Smooth muscle cell (in vitro differentiated cells): ENCODE measurements at regions not wholly inside any gene's neighbourhood (a gene's known extent, or its start where the extent isn't known, plus 50 kb on each side); places are given as distances from the start of the nearest gene placed in this dataset.

Experiments used
- DNase-seq: peaks from one replicate; lab custom pipeline; 2025; ENCODE audit not compliant: unreplicated experiment; lab: John Stamatoyannopoulos, UW
- H2AFZ ChIP-seq: fragments of 200-600 bp; sonication (generic); 2 replicates; pipeline ENCODE4 v1.6.0; 2016; ENCODE audit warnings: antibody characterized with exemption, low read depth, mild to moderate bottlenecking
- H3F3A ChIP-seq: fragments of 200-600 bp; sonication (generic); 2 replicates; pipeline ENCODE4 v1.6.0; 2017; ENCODE audit warnings: antibody characterized with exemption, low read depth
- H3K27ac ChIP-seq: fragments of 200-600 bp; sonication (generic); 2 replicates; pipeline ENCODE4 v1.5.1; 2016; ENCODE audit warnings: low read depth, mild to moderate bottlenecking
- H3K27me3 ChIP-seq: fragments of 200-600 bp; sonication (generic); 2 replicates; pipeline ENCODE4 v1.6.1; 2016; ENCODE audit warnings: low read depth, mild to moderate bottlenecking
- H3K36me3 ChIP-seq: fragments of 200-600 bp; sonication (generic); 2 replicates; pipeline ENCODE4 v1.5.1; 2016; ENCODE audit warnings: low read depth
- H3K4me1 ChIP-seq: fragments of 200-600 bp; sonication (generic); 2 replicates; pipeline ENCODE4 v1.5.1; 2016; ENCODE audit warnings: low read depth
- H3K4me2 ChIP-seq: fragments of 200-600 bp; sonication (generic); 2 replicates; pipeline ENCODE4 v1.6.0; 2016; ENCODE audit warnings: mild to moderate bottlenecking
- H3K4me3 ChIP-seq: fragments of 200-600 bp; sonication (generic); 2 replicates; pipeline ENCODE4 v1.5.1; 2016; ENCODE audit warnings: mild to moderate bottlenecking
- H3K79me2 ChIP-seq: fragments of 200-600 bp; sonication (generic); 2 replicates; pipeline ENCODE4 v1.6.0; 2016; ENCODE audit warnings: low read depth, mild to moderate bottlenecking
- H3K9ac ChIP-seq: fragments of 200-600 bp; sonication (generic); 2 replicates; pipeline ENCODE4 v1.6.0; 2016; ENCODE audit warnings: low read depth
- H3K9me3 ChIP-seq: fragments of 200-600 bp; sonication (generic); replicated peaks from 2 replicates; pipeline ENCODE4 v1.5.1; 2016; ENCODE audit warnings: low read depth
- H4K20me1 ChIP-seq: fragments of 200-600 bp; sonication (generic); 2 replicates; pipeline ENCODE4 v1.6.0; 2016; ENCODE audit warnings: low read depth
- CTCF ChIP-seq: fragments of 200-600 bp; sonication (generic); IDR thresholded peaks from 2 replicates; pipeline ENCODE4 v1.5.1; 2017; ENCODE audit warnings: borderline replicate concordance, mild to moderate bottlenecking, antibody characterized with exemption; ENCODE audit not compliant: insufficient read depth, poor library complexity, severe bottlenecking
- WGBS: methylation state at CpG from one replicate; pipeline ENCODE4 v1.1.7; 2016; ENCODE audit warnings: low lambda C conversion rate; 5-methylcytosine and 5-hydroxymethylcytosine counted together

GRCh38 chr12:59890896-59891579 is 295.2 kb downstream of the SLC16A7 start:
- no peak overlapping the region for H3K27ac ChIP-seq
- no peak for TF ChIP-seq CTCF
- H3K4me3 ChIP-seq: no peak overlapping the region
- no peak overlapping the region for H3K9ac ChIP-seq
- H3K4me1 ChIP-seq: no peaks in the 10 kb centered on the region
- no peaks in the 10 kb centered on the region for H3K36me3 ChIP-seq
- no peak overlapping the region for H2AFZ ChIP-seq
- H3F3A ChIP-seq: no peaks in the 10 kb centered on the region
- no peak for DNase-seq
- H3K9me3 ChIP-seq: no peaks in the 10 kb centered on the region
- no peaks in the 10 kb centered on the region for H3K27me3 ChIP-seq
- no peaks in the 10 kb centered on the region for H4K20me1 ChIP-seq
- H3K4me2 ChIP-seq: no peak overlapping the region
- H3K79me2 ChIP-seq: no peaks in the 10 kb centered on the region
- WGBS: 84% methylated on average over 3 of the region's 3 CpGs

GRCh38 chr12:59895166-59895775 is 299.4 kb downstream of the SLC16A7 start:
- Histone ChIP-seq H3F3A (no peaks in the 10 kb centered on the region), H2AFZ (no peak overlapping the region), H3K27ac (no peak overlapping the region), H3K79me2 (no peaks in the 10 kb centered on the region), H3K4me3 (no peak overlapping the region), H3K9me3 (no peaks in the 10 kb centered on the region), H3K4me2 (no peak overlapping the region), H3K9ac (no peak overlapping the region), H3K4me1 (no peaks in the 10 kb centered on the region), H4K20me1 (no peaks in the 10 kb centered on the region), H3K27me3 (no peaks in the 10 kb centered on the region), H3K36me3 (no peaks in the 10 kb centered on the region)
- DNase-seq: no peak
- no peak for TF ChIP-seq CTCF
- 77% methylated on average over 1 of the region's 1 CpG for WGBS

- H4K20me1 ChIP-seq: no peaks in the 10 kb centered on the region
- no peak overlapping the region for H3K4me3 ChIP-seq
- H3K9me3 ChIP-seq: no peaks in the 10 kb centered on the region
- H3K4me2 ChIP-seq: no peak overlapping the region
- H3K36me3 ChIP-seq: no peaks in the 10 kb centered on the region
- H3K79me2 ChIP-seq: no peaks in the 10 kb centered on the region
- no peak for TF ChIP-seq CTCF
- 83% methylated on average over 3 of the region's 3 CpGs for WGBS
- H3K27ac ChIP-seq: no peak overlapping the region
- no peak for DNase-seq
- H3K27me3 ChIP-seq: no peaks in the 10 kb centered on the region
- H2AFZ ChIP-seq: no peak overlapping the region
- H3K4me1 ChIP-seq: no peaks in the 10 kb centered on the region
- H3F3A ChIP-seq: no peaks in the 10 kb centered on the region
- no peak overlapping the region for H3K9ac ChIP-seq
Measured at GRCh38 chr12:59904874-59905521, 309.2 kb downstream of the SLC16A7 start.
